ENCODE measurements at regions not wholly inside any gene's neighbourhood (a gene's known extent, or its start where the extent isn't known, plus 50 kb on each side); places are given as distances from the start of the nearest gene placed in this dataset.
A peak's percentile ranks its signal among the peaks of the same experiment; 100 is the strongest.

- Histone ChIP-seq H3K4me2 (ENCODE audit: insufficient read depth, insufficient read length, low read length) (no peak overlapping the region), H3K27ac (ENCODE audit: insufficient read length, low read depth, low read length) (no peak overlapping the region), H2BK20ac (ENCODE audit: low read depth, low read length, poor library complexity, severe bottlenecking) (no peak overlapping the region), H2BK120ac (ENCODE audit: low read depth, low read length, poor library complexity, severe bottlenecking) (no peak overlapping the region), H4K20me1 (ENCODE audit: control insufficient read depth, insufficient read depth, insufficient read length) (no peaks in the 10 kb centered on the region), H3K14ac (ENCODE audit: insufficient read depth, low read length) (no peak overlapping the region), H3K4ac (ENCODE audit: low read depth, low read length) (no peak overlapping the region), H2BK5ac (ENCODE audit: insufficient read length, low read length) (no peak overlapping the region), H2BK15ac (ENCODE audit: low read depth, low read length) (no peak overlapping the region), H3K79me1 (ENCODE audit: insufficient read depth, low read depth, low read length, poor library complexity, severe bottlenecking) (no peaks in the 10 kb centered on the region), H4K5ac (ENCODE audit: insufficient read length, low read depth, low read length) (no peak overlapping the region), H3K23me2 (ENCODE audit: insufficient read length, low read depth, low read length, poor library complexity, severe bottlenecking) (no peaks in the 10 kb centered on the region), H3K18ac (ENCODE audit: insufficient read length, low read depth, low read length) (no peak overlapping the region), H3K56ac (ENCODE audit: insufficient read length, low read depth, low read length) (no peak overlapping the region), H3K27me3 (ENCODE audit: insufficient read depth, low read length) (peaks cover 4% of the 10 kb centered on the region; the same call in 1 of the 2 replicates), H3T11ph (ENCODE audit: low read length) (no peak overlapping the region), H3K9me3 (ENCODE audit: control insufficient read depth, low read depth, low read length) (no peaks in the 10 kb centered on the region), H3K23ac (ENCODE audit: insufficient read length, low read depth, low read length) (no peak overlapping the region), H3K4me1 (ENCODE audit: insufficient read depth, low read length) (peaks cover 2% of the 10 kb centered on the region; the same call in 1 of the 2 replicates), H3K9ac (ENCODE audit: extremely low read depth, insufficient read length, low read length) (no peak overlapping the region), H2BK12ac (ENCODE audit: insufficient read length, low read depth, low read length) (no peak overlapping the region), H4K8ac (replicated peaks; ENCODE audit: insufficient read length, low read depth, low read length) (no peak overlapping the region), H3K79me2 (ENCODE audit: insufficient read depth, low read length) (no peaks in the 10 kb centered on the region), H2AFZ (ENCODE audit: low read length) (no peak overlapping the region), H2AK5ac (ENCODE audit: insufficient read length, low read length) (no peak overlapping the region), H4K91ac (ENCODE audit: insufficient read length, low read depth, low read length) (no peak overlapping the region)
- no peak for TF ChIP-seq CTCF (conservative IDR thresholded peaks at IDR 0.05)
- Mint-ChIP-seq H3K4me3 (no peak overlapping the region), H3K9me3 (no peaks in the 10 kb centered on the region), H3K27ac (no peak overlapping the region), H3K27me3 (ENCODE audit: low read depth) (peaks cover 66% of the 10 kb centered on the region), H3K36me3 (ENCODE audit: insufficient read depth in 1 of 3, low read depth in 3 of 3) (no peaks in the 10 kb centered on the region), H3K4me1 (peaks cover 9 to 16% of the 10 kb centered on the region in 2 experiments)
- WGBS (ENCODE audit: extremely low coverage, insufficient read length, low lambda C conversion rate): no CpG with 5 or more reads among the region's 2 CpGs
- DNase-seq: peak; percentile 33
These were observed 410.0 kb downstream of the FGF9 start for GRCh38 chr13:22080832-22081231.
